ENCODE measurements at regions not wholly inside any gene's neighbourhood (a gene's known extent, or its start where the extent isn't known, plus 50 kb on each side); places are given as distances from the start of the nearest gene placed in this dataset.

DNA sequence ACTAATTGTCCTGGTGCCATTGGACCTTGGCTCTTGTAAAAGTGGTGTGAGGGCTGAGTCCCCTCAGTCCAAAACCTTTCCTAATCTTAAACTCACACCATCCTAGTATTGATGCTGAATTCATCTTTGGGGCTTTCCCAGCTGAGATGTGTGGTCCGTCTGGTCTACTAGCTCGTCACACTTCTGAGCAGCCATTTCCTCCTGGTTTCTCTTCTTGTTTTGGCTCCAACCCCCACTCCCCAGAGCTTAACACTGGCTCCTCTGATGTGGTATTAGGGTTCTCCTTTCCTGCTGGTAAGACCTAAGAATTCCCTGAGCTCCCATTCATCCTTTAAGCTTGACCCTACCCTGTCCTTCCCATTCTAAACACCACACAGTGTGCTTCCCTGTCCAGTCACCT lies 900.6 kb downstream of the VRK1 start:
- no peak overlapping the region for H3K27ac ChIP-seq (ENCODE audit: low read depth in 1 of 3, low read length in 2 of 3)

DNA sequence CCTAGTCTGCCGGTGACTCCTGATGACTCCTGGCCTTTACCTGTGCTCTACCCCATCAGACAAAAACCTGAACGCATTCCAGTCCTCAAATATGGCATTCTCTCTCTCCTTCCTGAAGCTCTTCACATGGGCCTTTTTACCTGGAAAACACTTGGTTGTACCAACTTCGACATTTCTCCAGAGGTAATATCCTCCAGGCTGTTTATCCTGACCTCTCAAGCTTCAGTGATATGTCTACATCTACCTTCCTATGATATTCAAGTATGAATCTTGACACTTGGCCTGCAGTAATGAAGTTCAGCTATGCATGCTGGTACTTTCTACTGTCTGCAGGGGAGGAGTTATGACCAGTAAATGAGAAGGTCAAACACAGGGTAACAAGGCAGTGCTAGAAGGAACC lies 901.8 kb downstream of the VRK1 start:
- Histone ChIP-seq H3K4me1 (ENCODE audit: control insufficient read depth in 3 of 3, insufficient read depth in 2 of 3, low read depth in 1 of 3, low read length in 2 of 3) (no peaks in the 10 kb centered on the region), H3K27ac (ENCODE audit: low read depth in 1 of 3, low read length in 2 of 3) (no peak overlapping the region), H3K27me3 (ENCODE audit: control insufficient read depth in 3 of 3, insufficient read depth in 3 of 3, low read length in 3 of 3) (no peaks in the 10 kb centered on the region), H3K36me3 (ENCODE audit: control insufficient read depth in 3 of 3, insufficient read depth in 2 of 3, low read depth in 1 of 3, low read length in 3 of 3) (no peaks in the 10 kb centered on the region), H3K4me3 (ENCODE audit: low read depth in 1 of 3, low read length in 3 of 3) (no peak overlapping the region), H3K9me3 (ENCODE audit: control insufficient read depth in 2 of 2, insufficient read depth in 1 of 2, low read depth in 1 of 2, low read length in 1 of 2) (peaks cover 0 to 4% of the 10 kb centered on the region in 2 donors)
- FAIRE-seq: no peak
- 73 to 82% (median 73%) methylated on average over 3 of the region's 3 CpGs for WGBS, 3 donors
- no peak for DNase-seq

More for the DNA sequence above, 900.6 kb downstream of the VRK1 start:
- peaks cover 0 to 4% of the 10 kb centered on the region in 2 donors for H3K9me3 ChIP-seq (ENCODE audit: control insufficient read depth in 2 of 2, insufficient read depth in 1 of 2, low read depth in 1 of 2, low read length in 1 of 2)
- WGBS, 3 donors: 37 to 85% (median 77%) methylated on average over 2 of the region's 2 CpGs
- H3K36me3 ChIP-seq (ENCODE audit: control insufficient read depth in 3 of 3, insufficient read depth in 2 of 3, low read depth in 1 of 3, low read length in 3 of 3): no peaks in the 10 kb centered on the region
- FAIRE-seq (no peak), DNase-seq (no peak)
- no peak overlapping the region for H3K4me3 ChIP-seq (ENCODE audit: low read depth in 1 of 3, low read length in 3 of 3)
- no peaks in the 10 kb centered on the region for H3K27me3 ChIP-seq (ENCODE audit: control insufficient read depth in 3 of 3, insufficient read depth in 3 of 3, low read length in 3 of 3)
- no peaks in the 10 kb centered on the region for H3K4me1 ChIP-seq (ENCODE audit: control insufficient read depth in 3 of 3, insufficient read depth in 2 of 3, low read depth in 1 of 3, low read length in 2 of 3)

DNA sequence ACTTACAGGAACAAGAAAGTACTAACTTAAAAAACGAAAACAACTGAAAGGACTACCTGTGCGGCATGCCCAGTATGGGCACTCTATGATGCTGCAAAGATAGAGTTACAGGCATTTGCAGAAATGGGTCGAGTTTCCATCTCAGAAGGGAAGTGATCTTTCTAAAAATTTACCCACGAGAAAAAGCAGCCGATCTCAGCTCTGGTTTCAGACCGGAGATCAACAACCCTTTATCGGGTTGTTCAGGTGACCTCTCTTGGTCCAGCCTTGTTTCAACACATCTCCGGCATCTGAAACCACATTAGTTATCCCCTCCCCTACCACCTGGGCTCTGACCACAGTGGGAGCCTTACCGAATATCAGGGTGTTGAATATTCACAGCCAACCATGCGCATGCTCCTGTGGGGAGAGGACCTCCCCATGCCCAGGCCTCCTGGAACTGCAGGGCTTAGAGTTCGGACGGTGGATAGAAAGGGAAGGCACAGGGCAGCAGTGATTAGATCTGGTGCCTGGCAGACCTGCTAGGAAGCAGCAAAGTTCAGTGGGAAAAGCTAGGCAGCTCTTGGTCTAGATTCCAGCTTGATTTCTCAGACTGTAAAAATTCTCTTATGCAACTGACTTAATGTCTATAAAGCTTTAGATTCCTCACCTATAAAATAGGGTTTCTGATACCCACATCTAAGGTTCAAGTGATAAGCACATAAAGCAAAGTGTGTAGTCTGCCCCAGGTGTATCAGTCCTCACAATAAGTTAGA lies 906.0 kb downstream of the VRK1 start:
- Histone ChIP-seq H3K36me3 (ENCODE audit: control insufficient read depth in 3 of 3, insufficient read depth in 2 of 3, low read depth in 1 of 3, low read length in 3 of 3) (no peaks in the 10 kb centered on the region), H3K27me3 (ENCODE audit: control insufficient read depth in 3 of 3, insufficient read depth in 3 of 3, low read length in 3 of 3) (no peaks in the 10 kb centered on the region), H3K9me3 (ENCODE audit: control insufficient read depth in 2 of 2, insufficient read depth in 1 of 2, low read depth in 1 of 2, low read length in 1 of 2) (peaks cover 0 to 1% of the 10 kb centered on the region in 2 donors), H3K27ac (ENCODE audit: low read depth in 1 of 3, low read length in 2 of 3) (peak overlapping the region in 2 of 3 donors; percentile 53 to 74), H3K4me3 (ENCODE audit: low read depth in 1 of 3, low read length in 3 of 3) (no peak overlapping the region), H3K4me1 (ENCODE audit: control insufficient read depth in 3 of 3, insufficient read depth in 2 of 3, low read depth in 1 of 3, low read length in 2 of 3) (no peaks in the 10 kb centered on the region)
- DNase-seq (peak in 1 of 2 donors; percentile 32), FAIRE-seq (no peak)
- WGBS, 3 donors: 53 to 62% (median 53%) methylated on average over 12 of the region's 12 CpGs

DNA sequence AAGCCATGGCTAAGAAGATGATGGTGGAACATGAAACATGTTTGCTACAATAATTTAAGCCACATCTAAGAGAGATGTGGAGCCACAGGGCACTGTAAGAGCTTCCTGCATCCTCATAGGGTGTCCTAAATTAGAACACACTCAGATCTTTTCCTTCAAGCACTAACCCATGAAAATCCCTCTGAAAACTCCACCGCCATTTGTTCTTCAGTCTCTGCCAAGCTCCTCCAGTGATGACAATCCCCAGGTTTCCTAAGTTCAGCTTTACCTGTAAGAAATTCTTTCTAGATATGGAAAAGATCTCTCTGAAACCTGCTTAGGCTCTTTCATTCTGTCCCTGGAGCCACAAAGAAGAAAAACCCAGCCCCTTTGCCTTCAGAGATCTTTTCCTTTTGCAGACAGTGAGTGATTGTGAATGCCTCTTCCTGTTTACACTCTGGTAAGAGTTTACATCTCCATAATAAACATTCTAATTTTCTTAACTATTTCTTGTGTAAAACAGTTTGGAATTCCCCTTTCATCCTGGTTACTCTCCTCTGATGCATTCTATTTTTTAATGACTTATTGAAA lies 907.2 kb downstream of the VRK1 start:
- Histone ChIP-seq H3K4me3 (ENCODE audit: low read depth in 1 of 3, low read length in 3 of 3) (no peak overlapping the region), H3K27me3 (ENCODE audit: control insufficient read depth in 3 of 3, insufficient read depth in 3 of 3, low read length in 3 of 3) (no peaks in the 10 kb centered on the region), H3K36me3 (ENCODE audit: control insufficient read depth in 3 of 3, insufficient read depth in 2 of 3, low read depth in 1 of 3, low read length in 3 of 3) (no peaks in the 10 kb centered on the region), H3K4me1 (ENCODE audit: control insufficient read depth in 3 of 3, insufficient read depth in 2 of 3, low read depth in 1 of 3, low read length in 2 of 3) (no peaks in the 10 kb centered on the region), H3K27ac (ENCODE audit: low read depth in 1 of 3, low read length in 2 of 3) (peak overlapping the region in 1 of 3 donors; percentile 13), H3K9me3 (ENCODE audit: control insufficient read depth in 2 of 2, insufficient read depth in 1 of 2, low read depth in 1 of 2, low read length in 1 of 2) (no peaks in the 10 kb centered on the region)
- WGBS, 3 donors: 65 to 90% (median 88%) methylated on average over 1 of the region's 1 CpG
- FAIRE-seq: no peak
- no peak for DNase-seq

DNA sequence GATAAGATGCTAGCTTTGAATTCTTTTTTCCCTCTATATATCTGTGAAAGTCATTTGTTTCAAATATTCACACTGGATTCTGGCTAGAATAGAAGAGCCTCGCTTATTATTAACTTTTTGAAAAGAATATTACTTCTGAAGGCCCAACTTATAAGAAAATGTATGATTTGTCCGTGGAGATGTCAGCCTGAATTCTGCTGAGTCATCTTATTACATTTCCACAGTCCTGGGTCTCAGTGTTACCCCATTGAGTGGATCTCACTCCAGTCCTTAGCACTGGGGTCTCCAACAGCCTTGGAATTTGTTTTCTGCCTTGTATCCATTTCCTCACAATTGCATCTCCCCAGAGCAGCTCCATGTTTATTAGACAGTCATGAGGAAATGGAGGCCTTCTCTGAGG lies 907.9 kb downstream of the VRK1 start:
- H3K4me3 ChIP-seq (ENCODE audit: low read depth in 1 of 3, low read length in 3 of 3): no peak overlapping the region
- peak overlapping the region in 2 of 3 donors; percentile 26 to 31 for H3K27ac ChIP-seq (ENCODE audit: low read depth in 1 of 3, low read length in 2 of 3)
- WGBS, 3 donors: 38 to 70% (median 40%) methylated on average over 2 of the region's 2 CpGs
- FAIRE-seq: no peak
- no peaks in the 10 kb centered on the region for H3K9me3 ChIP-seq (ENCODE audit: control insufficient read depth in 2 of 2, insufficient read depth in 1 of 2, low read depth in 1 of 2, low read length in 1 of 2)
- no peaks in the 10 kb centered on the region for H3K36me3 ChIP-seq (ENCODE audit: control insufficient read depth in 3 of 3, insufficient read depth in 2 of 3, low read depth in 1 of 3, low read length in 3 of 3)
- no peaks in the 10 kb centered on the region for H3K27me3 ChIP-seq (ENCODE audit: control insufficient read depth in 3 of 3, insufficient read depth in 3 of 3, low read length in 3 of 3)
- DNase-seq: no peak
- H3K4me1 ChIP-seq (ENCODE audit: control insufficient read depth in 3 of 3, insufficient read depth in 2 of 3, low read depth in 1 of 3, low read length in 2 of 3): no peaks in the 10 kb centered on the region

DNA sequence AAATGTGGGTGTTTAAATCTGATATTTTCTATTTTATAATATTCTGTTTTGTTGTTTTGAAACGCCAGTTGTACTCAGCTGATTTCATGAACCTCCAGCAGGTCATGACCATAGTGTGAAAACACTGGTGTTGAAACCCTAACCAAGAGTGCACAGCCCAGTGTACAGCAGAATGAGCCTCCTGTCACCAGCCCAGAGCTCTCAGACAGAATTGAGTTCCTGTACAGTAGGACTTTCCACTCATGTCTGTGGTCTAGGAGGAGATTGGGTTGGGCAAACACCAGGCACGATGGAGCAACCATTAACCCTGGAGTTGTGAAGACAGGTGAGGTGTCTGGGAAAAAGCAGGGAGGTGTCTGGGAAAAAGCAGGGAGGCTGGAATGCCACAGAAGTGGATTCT lies 908.8 kb downstream of the VRK1 start:
- peak overlapping the region in 1 of 3 donors; percentile 9 for H3K27ac ChIP-seq (ENCODE audit: low read depth in 1 of 3, low read length in 2 of 3)
- no peaks in the 10 kb centered on the region for H3K36me3 ChIP-seq (ENCODE audit: control insufficient read depth in 3 of 3, insufficient read depth in 2 of 3, low read depth in 1 of 3, low read length in 3 of 3)
- H3K4me1 ChIP-seq (ENCODE audit: control insufficient read depth in 3 of 3, insufficient read depth in 2 of 3, low read depth in 1 of 3, low read length in 2 of 3): no peaks in the 10 kb centered on the region
- 41 to 68% (median 55%) methylated on average over 2 of the region's 2 CpGs for WGBS, 3 donors
- no peak for FAIRE-seq
- peak in 1 of 2 donors; percentile 35 for DNase-seq
- H3K4me3 ChIP-seq (ENCODE audit: low read depth in 1 of 3, low read length in 3 of 3): no peak overlapping the region
- no peaks in the 10 kb centered on the region for H3K27me3 ChIP-seq (ENCODE audit: control insufficient read depth in 3 of 3, insufficient read depth in 3 of 3, low read length in 3 of 3)
- H3K9me3 ChIP-seq (ENCODE audit: control insufficient read depth in 2 of 2, insufficient read depth in 1 of 2, low read depth in 1 of 2, low read length in 1 of 2): no peaks in the 10 kb centered on the region

DNA sequence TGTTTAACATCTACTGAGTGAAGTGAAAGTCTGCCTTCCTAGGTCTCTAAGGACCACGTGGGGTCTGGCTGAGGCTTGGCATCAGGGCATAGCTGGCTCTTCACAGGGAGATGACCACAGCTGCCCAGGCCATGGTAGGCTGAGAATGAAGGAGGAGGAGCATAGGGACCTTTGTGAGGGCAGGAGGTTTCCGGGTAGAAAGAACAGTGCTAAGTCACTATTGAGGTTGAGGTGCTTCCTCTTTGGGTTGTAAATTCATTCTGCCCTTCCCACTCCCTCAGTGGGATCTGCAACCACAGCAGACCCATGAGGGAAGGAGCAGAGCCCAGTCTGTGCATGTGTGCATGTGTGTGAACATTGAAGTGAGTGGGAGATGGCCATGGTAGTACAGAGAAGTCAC lies 909.6 kb downstream of the VRK1 start:
- H3K27me3 ChIP-seq (ENCODE audit: control insufficient read depth in 3 of 3, insufficient read depth in 3 of 3, low read length in 3 of 3): no peaks in the 10 kb centered on the region
- FAIRE-seq (no peak), DNase-seq (peak in 1 of 2 donors; percentile 10)
- H3K4me3 ChIP-seq (ENCODE audit: low read depth in 1 of 3, low read length in 3 of 3): no peak overlapping the region
- H3K27ac ChIP-seq (ENCODE audit: low read depth in 1 of 3, low read length in 2 of 3): peak overlapping the region in 2 of 3 donors; percentile 8 to 37
- no peaks in the 10 kb centered on the region for H3K36me3 ChIP-seq (ENCODE audit: control insufficient read depth in 3 of 3, insufficient read depth in 2 of 3, low read depth in 1 of 3, low read length in 3 of 3)
- H3K9me3 ChIP-seq (ENCODE audit: control insufficient read depth in 2 of 2, insufficient read depth in 1 of 2, low read depth in 1 of 2, low read length in 1 of 2): no peaks in the 10 kb centered on the region
- WGBS, 3 donors: 41 to 57% (median 53%) methylated on average over 2 of the region's 2 CpGs
- H3K4me1 ChIP-seq (ENCODE audit: control insufficient read depth in 3 of 3, insufficient read depth in 2 of 3, low read depth in 1 of 3, low read length in 2 of 3): no peaks in the 10 kb centered on the region

DNA sequence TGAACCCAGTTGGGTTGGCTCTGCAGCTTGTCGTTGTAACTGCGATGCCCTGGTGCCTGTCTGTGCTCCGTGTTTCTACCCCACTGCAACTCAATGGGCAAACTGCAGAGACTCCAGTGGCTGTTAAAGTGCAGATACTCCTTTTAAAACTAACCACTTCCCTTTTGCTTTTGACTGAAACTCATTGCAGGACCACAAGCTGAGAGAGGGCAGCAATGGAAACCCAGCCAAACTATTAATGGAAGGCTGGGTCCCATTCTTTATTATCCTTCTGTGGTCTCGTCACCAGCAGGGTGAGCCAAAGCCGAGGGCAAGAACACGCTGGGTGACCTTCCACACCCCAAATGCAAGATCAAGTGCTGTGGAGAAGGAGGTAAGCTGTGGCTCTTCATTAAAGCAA lies 910.4 kb downstream of the VRK1 start:
- no peak overlapping the region for H3K4me3 ChIP-seq (ENCODE audit: low read depth in 1 of 3, low read length in 3 of 3)
- 42 to 56% (median 55%) methylated on average over 6 of the region's 6 CpGs for WGBS, 3 donors
- H3K27ac ChIP-seq (ENCODE audit: low read depth in 1 of 3, low read length in 2 of 3): peak overlapping the region in 1 of 3 donors; percentile 8
- no peaks in the 10 kb centered on the region for H3K9me3 ChIP-seq (ENCODE audit: control insufficient read depth in 2 of 2, insufficient read depth in 1 of 2, low read depth in 1 of 2, low read length in 1 of 2)
- no peak for FAIRE-seq
- DNase-seq: peak in 1 of 2 donors; percentile 22
- H3K27me3 ChIP-seq (ENCODE audit: control insufficient read depth in 3 of 3, insufficient read depth in 3 of 3, low read length in 3 of 3): no peaks in the 10 kb centered on the region
- H3K4me1 ChIP-seq (ENCODE audit: control insufficient read depth in 3 of 3, insufficient read depth in 2 of 3, low read depth in 1 of 3, low read length in 2 of 3): no peaks in the 10 kb centered on the region
- no peaks in the 10 kb centered on the region for H3K36me3 ChIP-seq (ENCODE audit: control insufficient read depth in 3 of 3, insufficient read depth in 2 of 3, low read depth in 1 of 3, low read length in 3 of 3)
